Middle frontal gyrus (tissue), 1 donor: ENCODE measurements at regions not wholly inside any gene's neighbourhood (a gene's known extent, or its start where the extent isn't known, plus 50 kb on each side); places are given as distances from the start of the nearest gene placed in this dataset.
A peak's percentile ranks its signal among the peaks of the same experiment; 100 is the strongest.
"Not testable (repeated sequence)": the region's sequence is repeated elsewhere in the genome, so short reads cannot be mapped to it uniquely, and the experiment has no call there.

Experiments
- DNase-seq: peaks from one replicate; pipeline ENCODE4 v3.0.0-alpha.2; 2015; ENCODE audit warnings: low spot score; ENCODE audit errors: extremely low spot score

DNA sequence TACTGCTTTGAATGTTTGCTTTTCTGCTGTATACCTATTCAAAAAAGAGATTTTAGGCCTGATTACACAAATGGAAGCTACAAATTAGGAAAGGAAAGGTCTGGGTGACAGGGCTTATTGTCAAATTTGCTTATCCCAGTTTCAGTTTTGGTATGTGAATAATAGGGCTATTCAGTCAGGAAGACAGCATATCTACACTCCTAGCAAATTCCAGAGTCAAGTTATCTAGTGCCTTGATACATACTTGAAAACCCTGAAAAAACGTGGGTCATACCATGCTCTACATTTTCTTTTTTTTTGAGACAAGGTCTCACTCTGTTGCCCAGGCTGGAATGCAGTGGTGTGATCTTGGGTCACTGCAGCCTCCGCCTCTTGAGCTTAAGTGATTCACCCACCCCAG lies 59.2 kb upstream of the CCDC180 start:
- DNase-seq, result not testable (repeated sequence)

GRCh38 chr9:97243606-97244005 lies 63.9 kb upstream of the CCDC180 start:
- no peak for DNase-seq

- DNase-seq, result not testable (repeated sequence)
These were observed 66.0 kb upstream of the CCDC180 start for GRCh38 chr9:97241430-97241829.

DNA sequence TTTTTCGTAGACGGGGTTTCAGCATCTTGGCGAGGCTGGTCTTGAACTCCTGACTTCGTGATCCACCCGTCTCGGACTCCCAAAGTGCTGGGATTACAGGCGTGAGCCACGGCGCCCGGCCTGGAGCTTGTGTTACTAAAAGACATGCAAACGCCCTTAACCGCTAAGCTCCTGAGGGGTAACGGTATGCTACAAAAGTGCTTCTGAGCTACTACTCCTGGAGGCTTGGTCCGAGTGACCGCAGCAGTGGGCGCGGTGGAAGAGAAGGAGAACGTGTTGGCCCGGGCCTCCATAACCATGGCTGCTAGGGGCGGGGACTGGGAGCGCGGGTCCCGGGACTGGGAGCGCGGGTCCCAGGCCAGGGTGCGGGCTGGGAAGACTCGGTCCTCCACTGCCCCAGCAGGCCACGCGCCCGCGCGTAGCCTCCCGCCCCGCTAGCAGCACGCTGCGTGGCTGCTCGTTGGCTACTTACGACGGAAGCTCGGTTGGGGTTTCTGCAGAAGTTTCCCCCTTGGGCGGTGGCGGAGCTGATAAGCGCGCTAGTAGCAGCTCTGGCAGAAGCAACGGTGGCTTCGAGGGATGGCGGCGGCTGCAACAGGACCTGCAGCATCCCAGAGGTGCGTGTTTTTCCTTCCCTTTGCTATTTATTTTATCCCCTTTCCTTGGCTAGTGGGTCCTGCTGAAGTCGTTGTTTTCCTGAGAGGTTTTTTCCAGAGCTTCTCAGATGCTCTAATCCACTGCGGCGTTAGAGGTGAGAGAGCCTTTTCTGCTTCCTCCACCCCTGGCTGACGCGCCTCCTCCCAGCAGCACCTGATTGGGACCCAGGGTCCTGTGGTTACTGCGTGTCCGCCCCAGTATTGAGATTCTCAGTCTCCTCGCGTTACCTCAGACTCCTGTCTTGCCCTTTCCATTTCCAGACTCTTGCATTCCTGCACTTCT lies 69.2 kb upstream of the CCDC180 start:
- DNase-seq, result peak; percentile 80

DNA sequence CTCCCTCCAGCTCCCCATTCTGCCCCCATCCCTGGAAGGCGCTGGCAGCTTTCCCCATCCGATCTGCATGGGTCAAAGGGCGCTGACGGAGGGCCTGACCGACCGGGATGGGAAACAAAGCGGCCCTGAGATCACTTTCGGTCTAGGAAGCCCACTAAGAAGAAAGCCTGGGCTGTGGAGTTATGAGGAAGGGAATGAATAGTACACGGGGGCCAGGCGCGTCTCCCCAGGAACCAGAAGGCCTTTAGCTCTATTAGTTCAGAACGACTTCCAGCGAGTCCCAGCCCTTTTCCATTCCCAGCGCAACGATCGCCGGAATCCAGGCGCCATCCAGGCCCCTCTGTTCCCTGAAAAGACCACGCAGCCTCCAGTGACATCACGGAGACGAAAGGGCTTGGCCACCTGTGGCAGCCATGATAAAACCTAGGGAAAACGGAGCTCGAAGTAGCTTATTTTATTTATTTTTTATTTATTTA lies 70.1 kb upstream of the CCDC180 start:
- no peak for DNase-seq

- DNase-seq, result not testable (repeated sequence)
These were observed 74.5 kb upstream of the CCDC180 start for GRCh38 chr9:97233009-97233400.

GRCh38 chr9:97232060-97233008 lies 75.1 kb upstream of the CCDC180 start:
- DNase-seq, result not testable (repeated sequence)

DNA sequence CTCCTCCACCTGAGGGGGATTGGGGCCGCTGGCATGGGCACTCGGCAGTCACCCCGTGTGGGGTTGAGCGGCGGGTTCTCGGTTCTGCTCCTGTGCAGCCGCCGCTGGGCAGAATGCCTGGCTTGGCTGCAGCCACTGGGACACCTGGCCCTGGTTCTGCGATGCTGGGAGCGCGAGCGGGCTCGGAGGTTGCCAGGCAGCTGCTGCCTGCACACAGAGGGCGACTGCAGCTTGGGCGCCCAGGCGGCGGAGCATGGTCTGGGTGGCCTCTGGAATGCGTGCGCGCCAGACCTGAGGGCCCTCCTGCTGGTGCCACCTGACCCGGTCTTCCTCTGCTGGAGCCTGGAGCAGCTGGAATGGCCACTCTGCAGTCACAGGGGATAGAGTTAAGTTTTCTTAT lies 85.1 kb upstream of the CCDC180 start:
- not testable (repeated sequence) for DNase-seq

GRCh38 chr9:97221478-97222355 lies 85.7 kb upstream of the CCDC180 start:
- DNase-seq, result not testable (repeated sequence)

DNA sequence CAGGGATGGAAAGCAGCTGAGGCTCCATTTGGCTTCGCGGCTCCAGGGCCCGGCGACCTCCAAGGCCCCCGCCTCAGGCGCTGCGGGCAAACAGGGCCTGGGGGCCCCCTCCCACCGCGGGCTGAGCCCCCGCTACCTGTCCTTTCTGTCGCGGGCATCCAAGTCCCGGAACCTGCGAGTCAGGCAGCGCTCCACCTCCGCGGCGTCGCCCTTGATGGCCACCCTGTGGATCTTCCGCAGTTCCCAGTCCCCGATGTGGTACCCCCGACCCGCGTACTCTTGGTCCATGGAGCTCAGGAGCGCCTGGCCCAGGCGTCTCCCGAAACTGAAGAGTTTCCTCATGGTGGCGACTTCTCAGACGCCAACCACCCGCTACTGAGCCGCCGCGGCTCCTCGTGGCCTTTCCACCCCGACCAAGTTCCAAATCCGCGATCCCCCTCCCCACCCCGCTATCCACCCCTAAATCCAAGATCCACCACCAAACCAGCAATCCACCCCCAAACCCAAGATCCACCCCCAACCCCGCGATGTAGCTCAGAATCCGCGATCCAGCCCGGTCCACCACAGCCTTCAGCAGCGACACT lies 86.5 kb upstream of the CCDC180 start:
- no peak for DNase-seq

DNA sequence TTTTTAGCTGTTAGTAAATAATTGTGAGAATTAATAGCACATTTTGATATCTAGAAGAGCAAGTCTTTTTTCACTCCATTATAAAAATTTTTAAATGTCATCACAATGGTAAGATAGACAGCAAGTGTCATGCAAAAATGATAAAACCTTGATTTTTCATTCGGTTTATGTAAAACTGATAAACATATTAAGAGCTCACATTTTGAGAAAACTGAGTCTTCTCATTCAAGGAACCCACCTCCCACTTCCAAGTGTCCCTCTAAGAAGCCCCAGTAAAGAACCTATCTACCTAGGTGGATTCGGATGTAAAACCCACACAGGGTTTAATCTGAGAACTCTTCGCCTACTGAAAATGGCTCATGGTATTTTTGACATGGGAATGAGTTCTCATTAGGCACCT lies 87.1 kb upstream of the CCDC180 start:
- DNase-seq, result not testable (repeated sequence)

GRCh38 chr9:97219443-97220140 lies 87.9 kb upstream of the CCDC180 start:
- not testable (repeated sequence) for DNase-seq

GRCh38 chr9:97215127-97215526 lies 92.3 kb upstream of the CCDC180 start:
- not testable (repeated sequence) for DNase-seq

DNA sequence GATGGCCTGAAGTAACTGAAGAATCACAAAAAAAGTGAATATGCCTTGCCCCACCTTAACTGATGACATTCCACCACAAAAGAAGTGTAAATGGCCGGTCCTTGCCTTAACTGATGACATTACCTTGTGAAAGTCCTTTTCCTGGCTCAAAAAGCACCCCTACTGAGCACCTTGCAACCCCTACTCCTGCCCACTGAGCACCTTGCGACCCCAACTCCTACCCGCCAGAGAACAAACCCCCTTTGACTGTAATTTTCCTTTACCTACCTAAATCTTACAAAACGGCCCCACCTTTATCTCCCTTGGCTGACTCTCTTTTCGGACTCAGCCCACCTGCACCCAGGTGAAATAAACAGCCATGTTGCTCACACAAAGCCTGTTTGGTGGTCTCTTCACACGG lies 92.9 kb upstream of the CCDC180 start:
- not testable (repeated sequence) for DNase-seq

DNA sequence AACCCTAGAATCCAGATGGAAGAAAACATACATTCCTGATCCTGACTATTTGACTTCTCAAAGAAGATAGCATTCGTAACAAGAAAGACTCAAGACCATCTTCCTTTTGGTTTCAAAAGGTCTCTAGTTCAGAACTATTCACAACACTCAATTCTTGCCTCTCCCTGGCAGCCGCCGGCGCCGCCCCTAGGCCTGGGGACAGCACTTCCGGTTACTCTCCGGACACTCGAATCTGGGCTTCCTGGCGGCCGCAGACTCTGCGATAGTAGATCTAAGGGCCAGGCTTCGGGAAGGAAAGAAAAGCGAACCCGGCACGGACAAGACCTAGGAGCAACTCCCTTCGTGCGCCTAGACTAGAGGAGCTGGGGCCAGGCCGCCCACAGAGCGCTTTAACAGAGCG lies 107.8 kb upstream of the CCDC180 start:
- not testable (repeated sequence) for DNase-seq

DNA sequence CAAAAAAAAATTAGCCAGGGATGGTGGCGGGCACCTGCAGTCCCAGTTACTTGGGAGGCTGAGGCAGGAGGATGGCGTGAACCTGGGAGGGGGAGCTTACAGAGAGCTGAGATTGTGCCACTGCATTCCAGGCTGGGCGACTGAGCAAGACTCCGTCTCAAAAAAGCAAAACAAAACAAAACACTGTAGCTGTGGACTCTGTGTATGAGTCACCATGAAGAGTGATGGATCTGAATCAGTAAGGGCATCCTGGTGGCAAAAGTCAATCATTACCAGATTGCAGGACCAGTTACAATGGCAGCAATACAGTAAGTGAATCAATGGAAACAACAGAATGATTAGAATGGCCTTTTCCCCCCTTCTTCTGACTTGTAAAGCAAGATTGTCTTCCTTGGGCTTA lies 113.7 kb upstream of the CCDC180 start:
- not testable (repeated sequence) for DNase-seq

GRCh38 chr9:97188545-97188944 lies 118.9 kb upstream of the CCDC180 start:
- DNase-seq, result no peak

GRCh38 chr9:97187706-97188105 lies 119.8 kb upstream of the CCDC180 start:
- not testable (repeated sequence) for DNase-seq

DNA sequence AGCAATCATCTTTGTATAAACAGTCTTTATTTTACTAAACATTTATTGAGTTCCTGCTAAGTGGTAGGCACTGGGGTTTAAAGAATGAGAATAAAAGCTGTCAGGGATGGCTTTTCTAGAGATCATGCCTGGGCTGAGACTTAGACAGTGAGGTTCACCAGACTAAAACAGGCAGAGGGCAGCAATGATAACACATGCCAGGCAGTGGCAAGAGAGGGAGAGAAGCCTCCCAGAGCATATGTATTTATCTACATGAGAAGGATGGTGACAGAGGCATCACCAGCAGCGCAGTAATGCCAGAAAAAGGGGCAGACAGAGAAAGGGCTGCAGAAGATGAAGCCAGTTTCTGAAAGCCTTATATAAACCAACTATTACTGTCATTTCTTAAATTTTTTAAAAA lies 121.0 kb upstream of the CCDC180 start:
- DNase-seq, result no peak

- DNase-seq, result not testable (repeated sequence)
These were observed 124.9 kb upstream of the CCDC180 start for GRCh38 chr9:97182532-97182931.
